ENCODE measurements at regions not wholly inside any gene's neighbourhood (a gene's known extent, or its start where the extent isn't known, plus 50 kb on each side); places are given as distances from the start of the nearest gene placed in this dataset.
A peak's percentile ranks its signal among the peaks of the same experiment; 100 is the strongest.

GRCh38 chr13:21934284-21934683 is 263.4 kb downstream of the FGF9 start:
- Histone ChIP-seq H3K27ac (no peak overlapping the region), H3K4me3 (no peak overlapping the region), H3K4me1 (replicated peaks in 1 of 2) (no peaks in the 10 kb centered on the region)
- 0 to 92% (median 91%) methylated on average over 2 to 9 of the region's 9 CpGs; no CpG with 5 or more reads in 4 of the 10 experiments for WGBS, 10 experiments
- in situ Hi-C loops (cut with MboI; ENCODE audit: low pct_unique_long_range_greater_than_20kb in 2 of 9, low sequenced_read_pairs in 9 of 9, unreplicated experiment in 9 of 9) = no loop called here
- ATAC-seq (replicated peaks in 6 of 8) = no peak

DNA sequence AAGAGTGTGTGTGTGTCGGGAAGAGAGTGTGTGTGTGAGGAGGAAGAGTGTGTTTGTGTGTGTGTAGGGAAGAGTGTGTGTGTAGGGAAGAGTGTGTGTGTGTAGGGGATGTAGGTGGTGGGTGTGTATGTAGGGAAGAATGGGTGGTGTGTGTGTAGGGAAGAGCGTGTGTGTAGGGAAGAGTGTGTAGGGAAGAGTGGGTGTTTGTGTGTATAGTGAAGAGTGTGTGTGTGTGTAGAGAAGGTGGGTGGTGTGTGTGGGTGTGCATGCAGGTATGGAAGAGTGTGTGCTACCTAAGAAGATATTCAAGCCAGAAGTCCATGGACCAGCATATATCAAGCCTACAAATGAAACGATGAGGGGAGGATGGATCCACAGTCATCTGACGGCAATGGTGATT is 265.8 kb downstream of the FGF9 start:
- 60 to 100% (median 83%) methylated on average over 1 to 3 of the region's 4 CpGs; no CpG with 5 or more reads in 4 of the 10 experiments for WGBS, 10 experiments
- no peak for ATAC-seq (replicated peaks in 6 of 8)
- no peak overlapping the region for H3K4me3 ChIP-seq
- no peaks in the 10 kb centered on the region for H3K4me1 ChIP-seq (replicated peaks in 1 of 2)
- no peak overlapping the region for H3K27ac ChIP-seq
- in situ Hi-C loops (cut with MboI; ENCODE audit: low pct_unique_long_range_greater_than_20kb in 2 of 9, low sequenced_read_pairs in 9 of 9, unreplicated experiment in 9 of 9) = no loop called here

DNA sequence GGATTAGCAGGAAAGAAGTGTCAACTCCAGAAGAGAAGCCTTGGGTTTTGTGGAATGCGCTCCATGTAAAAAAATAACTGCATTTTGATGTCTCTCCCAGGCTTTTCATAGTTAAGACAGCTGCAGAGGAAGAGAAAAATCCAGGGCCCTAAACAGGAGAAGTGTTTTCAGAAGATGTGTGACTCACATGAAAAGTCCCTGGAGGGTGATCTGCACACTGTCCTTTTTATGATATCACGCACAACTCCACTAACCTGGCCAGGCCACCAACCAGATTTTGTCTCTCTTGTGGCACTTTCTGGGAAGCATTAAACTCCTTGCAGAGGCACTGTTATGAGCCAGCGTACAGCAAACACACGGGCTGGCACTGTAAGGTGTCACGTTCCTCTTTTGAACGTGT is 267.3 kb downstream of the FGF9 start:
- WGBS, 10 experiments = 10 to 100% (median 80%) methylated on average over 1 to 4 of the region's 6 CpGs; no CpG with 5 or more reads in 3 of the 10 experiments
- no peak for ATAC-seq (replicated peaks in 6 of 8)

GRCh38 chr13:21938636-21939035 is 267.8 kb downstream of the FGF9 start:
- WGBS, 10 experiments = 40 to 100% (median 80%) methylated on average over 1 to 6 of the region's 7 CpGs; no CpG with 5 or more reads in 2 of the 10 experiments
- H3K4me3 ChIP-seq = no peak overlapping the region
- no peak for ATAC-seq (replicated peaks in 6 of 8)
- H3K27ac ChIP-seq = no peak overlapping the region
- H3K4me1 ChIP-seq (replicated peaks in 1 of 2) = no peaks in the 10 kb centered on the region
- in situ Hi-C loops (cut with MboI; ENCODE audit: low pct_unique_long_range_greater_than_20kb in 2 of 9, low sequenced_read_pairs in 9 of 9, unreplicated experiment in 9 of 9) = no loop called here

More for the DNA sequence above, 267.3 kb downstream of the FGF9 start:
- in situ Hi-C loops (cut with MboI; ENCODE audit: low pct_unique_long_range_greater_than_20kb in 2 of 9, low sequenced_read_pairs in 9 of 9, unreplicated experiment in 9 of 9) = no loop called here
- Histone ChIP-seq H3K27ac (no peak overlapping the region), H3K4me3 (no peak overlapping the region), H3K4me1 (replicated peaks in 1 of 2) (no peaks in the 10 kb centered on the region)

- in situ Hi-C loops (cut with MboI; ENCODE audit: low pct_unique_long_range_greater_than_20kb in 2 of 9, low sequenced_read_pairs in 9 of 9, unreplicated experiment in 9 of 9) = no loop called here
- H3K4me1 ChIP-seq (replicated peaks in 1 of 2) = no peaks in the 10 kb centered on the region
- no peak overlapping the region for H3K4me3 ChIP-seq
- 17 to 100% (median 91%) methylated on average over 1 to 7 of the region's 7 CpGs; no CpG with 5 or more reads in 2 of the 10 experiments for WGBS, 10 experiments
- ATAC-seq (replicated peaks in 6 of 8) = no peak
- no peak overlapping the region for H3K27ac ChIP-seq
Measured at GRCh38 chr13:21942061-21942460, 271.2 kb downstream of the FGF9 start.

- ATAC-seq (replicated peaks in 6 of 8) = no peak
- no peaks in the 10 kb centered on the region for H3K4me1 ChIP-seq (replicated peaks in 1 of 2)
- no peak overlapping the region for H3K4me3 ChIP-seq
- no peak overlapping the region for H3K27ac ChIP-seq
- in situ Hi-C loops (cut with MboI; ENCODE audit: low pct_unique_long_range_greater_than_20kb in 2 of 9, low sequenced_read_pairs in 9 of 9, unreplicated experiment in 9 of 9) = no loop called here
Measured at GRCh38 chr13:21944610-21945009, 273.7 kb downstream of the FGF9 start.

GRCh38 chr13:21945195-21945594 is 274.3 kb downstream of the FGF9 start:
- H3K4me3 ChIP-seq = no peak overlapping the region
- no peak for ATAC-seq (replicated peaks in 6 of 8)
- no peak overlapping the region for H3K27ac ChIP-seq
- in situ Hi-C loops (cut with MboI; ENCODE audit: low pct_unique_long_range_greater_than_20kb in 2 of 9, low sequenced_read_pairs in 9 of 9, unreplicated experiment in 9 of 9) = no loop called here
- peaks cover 0 to 4% of the 10 kb centered on the region in 2 donors for H3K4me1 ChIP-seq (replicated peaks in 1 of 2)
- WGBS, 10 experiments = 7 to 96% (median 70%) methylated on average over 1 to 3 of the region's 3 CpGs; no CpG with 5 or more reads in 1 of the 10 experiments

DNA sequence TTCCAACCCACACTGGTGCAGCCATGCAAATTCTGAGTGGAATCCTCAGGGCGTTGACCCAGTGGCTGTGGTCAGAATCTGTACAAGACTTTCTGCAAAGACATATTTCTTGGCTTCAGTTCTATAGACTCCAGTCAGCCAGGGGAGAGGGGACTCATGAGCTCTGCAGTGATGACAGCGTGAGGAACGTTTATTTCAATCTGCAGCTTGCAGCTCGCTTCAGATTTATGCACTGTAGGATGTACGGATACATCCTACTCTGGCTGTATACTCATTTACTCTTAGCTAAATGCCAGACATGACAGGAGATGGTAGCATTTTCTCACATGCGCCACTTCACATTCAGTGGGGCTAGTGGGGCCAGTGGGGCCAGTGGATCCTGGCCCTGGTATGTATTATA is 276.1 kb downstream of the FGF9 start:
- 0 to 90% (median 65%) methylated on average over 1 to 5 of the region's 6 CpGs; no CpG with 5 or more reads in 5 of the 10 experiments for WGBS, 10 experiments
- Histone ChIP-seq H3K27ac (no peak overlapping the region), H3K4me3 (no peak overlapping the region), H3K4me1 (replicated peaks in 1 of 2) (peaks cover 0 to 4% of the 10 kb centered on the region in 2 donors)
- ATAC-seq (replicated peaks in 6 of 8) = peak in 3 of 8 experiments; percentile 48 to 95 (median 67)
- in situ Hi-C loops (cut with MboI; ENCODE audit: low pct_unique_long_range_greater_than_20kb in 2 of 9, low sequenced_read_pairs in 9 of 9, unreplicated experiment in 9 of 9) = no loop called here

DNA sequence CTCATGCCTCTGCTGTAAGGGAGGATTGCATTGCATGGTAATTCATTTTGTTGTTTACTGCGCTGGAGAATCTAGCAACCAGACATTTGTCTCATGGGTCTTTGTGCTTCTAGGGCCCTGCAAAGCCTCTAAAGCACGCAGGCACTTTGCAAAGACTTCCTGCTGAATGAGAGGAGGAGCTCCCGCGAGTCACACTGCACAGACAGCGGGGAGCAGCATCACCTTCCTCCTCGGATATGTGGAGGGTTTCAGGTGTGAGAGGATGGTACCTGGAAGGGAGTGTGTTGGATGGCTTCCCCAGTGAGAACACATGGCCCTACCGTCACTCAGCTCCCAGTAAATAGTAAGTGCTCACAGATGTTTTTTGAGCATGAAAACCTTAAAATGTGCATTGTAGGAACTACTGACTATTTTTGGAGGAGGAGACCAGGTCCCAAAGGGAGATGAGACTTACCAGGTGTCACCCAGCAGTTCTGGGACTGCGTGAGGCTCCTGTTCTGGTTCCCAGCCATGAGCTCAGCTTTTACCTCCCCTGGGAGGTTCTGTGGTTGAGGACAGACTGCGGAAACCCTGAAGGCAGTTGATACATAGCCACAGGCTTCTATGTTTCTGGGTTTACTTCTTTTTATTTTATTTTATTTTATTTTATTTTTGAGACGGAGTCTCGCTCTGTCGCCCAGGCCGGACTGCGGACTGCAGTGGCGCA is 278.0 kb downstream of the FGF9 start:
- Histone ChIP-seq H3K27ac (no peak overlapping the region), H3K4me1 (replicated peaks in 1 of 2) (peaks cover 0 to 4% of the 10 kb centered on the region in 2 donors), H3K4me3 (no peak overlapping the region)
- no peak for ATAC-seq (replicated peaks in 6 of 8)
- WGBS, 10 experiments = 0 to 100% (median 53%) methylated on average over 1 to 13 of the region's 15 CpGs; no CpG with 5 or more reads in 2 of the 10 experiments
- in situ Hi-C loops (cut with MboI; ENCODE audit: low pct_unique_long_range_greater_than_20kb in 2 of 9, low sequenced_read_pairs in 9 of 9, unreplicated experiment in 9 of 9) = no loop called here

DNA sequence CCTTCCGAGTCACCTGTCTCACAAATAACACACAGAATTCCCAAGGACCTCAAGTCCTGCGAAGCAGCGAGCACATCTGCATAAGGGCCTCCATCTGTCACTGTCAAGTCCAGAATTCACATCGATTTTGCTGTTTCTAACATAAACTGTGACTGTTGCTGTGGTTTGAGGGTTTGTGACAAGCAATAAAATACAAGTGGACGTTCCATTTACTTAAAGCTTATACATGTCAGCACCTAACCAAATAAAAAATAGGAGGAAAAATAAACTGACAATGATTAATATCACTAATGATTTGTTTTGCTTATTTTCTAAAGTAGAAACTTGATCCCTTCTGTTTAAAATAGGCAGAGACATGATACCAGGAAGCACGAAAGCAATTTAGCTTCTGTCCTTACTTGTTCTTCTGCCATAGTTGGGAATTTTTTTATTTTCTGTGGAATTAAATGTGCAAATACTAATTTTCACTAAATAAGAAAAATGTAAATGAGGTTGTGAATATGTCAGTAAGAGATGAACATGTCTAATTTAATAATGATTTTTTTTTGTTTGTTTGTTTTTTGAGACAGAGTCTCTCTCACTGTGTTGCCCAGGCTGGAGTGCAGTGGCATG is 279.1 kb downstream of the FGF9 start:
- in situ Hi-C loops (cut with MboI; ENCODE audit: low pct_unique_long_range_greater_than_20kb in 2 of 9, low sequenced_read_pairs in 9 of 9, unreplicated experiment in 9 of 9) = no loop called here

DNA sequence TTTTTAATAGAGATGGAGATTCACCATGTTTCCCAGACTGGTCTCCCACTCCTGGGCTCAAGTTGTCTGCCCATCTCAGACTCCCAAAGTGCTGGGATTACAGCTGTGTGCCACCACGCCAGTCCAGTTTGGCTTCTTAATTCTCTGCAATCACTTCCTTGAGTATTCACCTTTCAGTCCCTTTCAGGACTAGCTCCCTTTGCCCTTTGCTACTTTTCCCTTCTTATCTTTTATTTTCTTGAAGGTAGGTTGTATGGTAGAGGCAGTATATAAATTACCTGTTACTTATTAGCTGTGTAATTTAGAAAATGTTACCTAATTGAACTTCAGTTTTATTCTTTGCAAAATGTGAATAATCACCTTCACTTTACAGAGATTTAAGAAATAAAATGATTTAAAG is 285.8 kb downstream of the FGF9 start:
- Histone ChIP-seq H3K27ac (no peak overlapping the region), H3K4me3 (no peak overlapping the region), H3K4me1 (replicated peaks in 1 of 2) (no peaks in the 10 kb centered on the region)
- WGBS, 10 experiments = 0 to 100% (median 42%) methylated on average over 1 of the region's 1 CpG; no CpG with 5 or more reads in 6 of the 10 experiments
- ATAC-seq (replicated peaks in 6 of 8) = no peak
- in situ Hi-C loops (cut with MboI; ENCODE audit: low pct_unique_long_range_greater_than_20kb in 2 of 9, low sequenced_read_pairs in 9 of 9, unreplicated experiment in 9 of 9) = no loop called here

More for the DNA sequence above, 279.1 kb downstream of the FGF9 start:
- peaks cover 0 to 4% of the 10 kb centered on the region in 2 donors for H3K4me1 ChIP-seq (replicated peaks in 1 of 2)
- WGBS, 10 experiments = 0 to 100% (median 54%) methylated on average over 1 to 6 of the region's 6 CpGs; no CpG with 5 or more reads in 1 of the 10 experiments
- peak in 1 of 8 experiments; percentile 36 for ATAC-seq (replicated peaks in 6 of 8)
- no peak overlapping the region for H3K27ac ChIP-seq
- H3K4me3 ChIP-seq = no peak overlapping the region

DNA sequence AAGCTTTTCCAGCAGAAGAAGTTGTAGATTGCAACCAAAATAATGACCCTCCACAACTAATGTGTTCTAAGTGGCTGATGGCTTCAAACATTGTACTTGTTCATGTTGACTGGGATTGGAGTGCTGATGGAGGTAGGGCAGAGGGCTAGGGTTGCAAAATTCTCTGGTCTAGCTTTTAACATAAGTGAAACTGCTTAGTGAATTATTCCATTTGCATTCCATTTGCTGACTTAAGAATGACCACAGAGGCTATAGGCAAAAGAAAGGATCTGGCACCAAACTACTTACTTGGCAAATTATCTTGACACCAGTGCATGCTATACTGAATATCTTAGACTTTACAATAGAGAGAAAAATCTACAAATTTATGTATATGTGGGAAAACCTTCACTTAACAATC is 287.0 kb downstream of the FGF9 start:
- ATAC-seq (replicated peaks in 6 of 8) = no peak
- H3K4me3 ChIP-seq = no peak overlapping the region
- no peaks in the 10 kb centered on the region for H3K4me1 ChIP-seq (replicated peaks in 1 of 2)
- in situ Hi-C loops (cut with MboI; ENCODE audit: low pct_unique_long_range_greater_than_20kb in 2 of 9, low sequenced_read_pairs in 9 of 9, unreplicated experiment in 9 of 9) = no loop called here
- H3K27ac ChIP-seq = no peak overlapping the region

- WGBS, 10 experiments = 70 to 93% (median 92%) methylated on average over 2 to 3 of the region's 3 CpGs; no CpG with 5 or more reads in 7 of the 10 experiments
- Histone ChIP-seq H3K27ac (no peak overlapping the region), H3K4me1 (replicated peaks in 1 of 2) (no peaks in the 10 kb centered on the region), H3K4me3 (no peak overlapping the region)
- ATAC-seq (replicated peaks in 6 of 8) = no peak
- in situ Hi-C loops (cut with MboI; ENCODE audit: low pct_unique_long_range_greater_than_20kb in 2 of 9, low sequenced_read_pairs in 9 of 9, unreplicated experiment in 9 of 9) = no loop called here
Measured at GRCh38 chr13:21960108-21960507, 289.2 kb downstream of the FGF9 start.

GRCh38 chr13:21964686-21965085 is 293.8 kb downstream of the FGF9 start:
- 7 to 100% (median 83%) methylated on average over 1 to 5 of the region's 5 CpGs; no CpG with 5 or more reads in 2 of the 10 experiments for WGBS, 10 experiments
- H3K4me3 ChIP-seq = no peak overlapping the region
- H3K4me1 ChIP-seq (replicated peaks in 1 of 2) = no peaks in the 10 kb centered on the region
- in situ Hi-C loops (cut with MboI; ENCODE audit: low pct_unique_long_range_greater_than_20kb in 2 of 9, low sequenced_read_pairs in 9 of 9, unreplicated experiment in 9 of 9) = no loop called here
- ATAC-seq (replicated peaks in 6 of 8) = no peak
- H3K27ac ChIP-seq = no peak overlapping the region

All from motor neuron (in vitro differentiated cells).